GM23338 (cell line): ENCODE measurements at regions not wholly inside any gene's neighbourhood (a gene's known extent, or its start where the extent isn't known, plus 50 kb on each side); places are given as distances from the start of the nearest gene placed in this dataset.

Experiments used
- CREB1 ChIP-seq: fragments of 250-450 bp; sonication (Bioruptor Pico); IDR thresholded peaks from 2 replicates; pipeline ENCODE4 v1.5.0; 2020; ENCODE audit warnings: low read depth, mild to moderate bottlenecking, moderate library complexity
- EZH2 ChIP-seq: fragments of 200-600 bp; sonication (generic); IDR thresholded peaks from one replicate; pipeline ENCODE4 v1.8.0; 2017; ENCODE audit warnings: antibody characterized with exemption, mild to moderate bottlenecking, low read depth; ENCODE audit not compliant: unreplicated experiment
- EZH2phosphoT487 ChIP-seq: fragments of 200-600 bp; sonication (generic); IDR thresholded peaks from one replicate; pipeline ENCODE4 v1.8.1; 2018; ENCODE audit warnings: antibody characterized with exemption; ENCODE audit not compliant: unreplicated experiment
- JUNB ChIP-seq: IDR thresholded peaks from one replicate; pipeline ENCODE4 v1.6.1; 2016; ENCODE audit warnings: antibody characterized with exemption; ENCODE audit not compliant: unreplicated experiment
- POLR2AphosphoS5 ChIP-seq: IDR thresholded peaks from 2 replicates; pipeline ENCODE4 v1.6.1; 2016; ENCODE audit warnings: antibody characterized with exemption, low read depth
- TF ChIP-seq, protein P1 (sequence below), 2 experiments: fragments of 200-600 bp in 1 of 2; sonication (generic) in 1 of 2; conservative IDR thresholded peaks; 2 replicates each; pipeline versions ENCODE4 v1.5.1 to v1.6.1; 2016 to 2017; ENCODE audit warnings: antibody characterized with exemption in 2 of 2, low read depth in 2 of 2, mild to moderate bottlenecking in 2 of 2, moderate library complexity in 1 of 2
- TF ChIP-seq, protein P2 (sequence below): IDR thresholded peaks from one replicate; pipeline ENCODE4 v1.6.1; 2018; ENCODE audit warnings: antibody characterized with exemption; ENCODE audit not compliant: unreplicated experiment

DNA sequence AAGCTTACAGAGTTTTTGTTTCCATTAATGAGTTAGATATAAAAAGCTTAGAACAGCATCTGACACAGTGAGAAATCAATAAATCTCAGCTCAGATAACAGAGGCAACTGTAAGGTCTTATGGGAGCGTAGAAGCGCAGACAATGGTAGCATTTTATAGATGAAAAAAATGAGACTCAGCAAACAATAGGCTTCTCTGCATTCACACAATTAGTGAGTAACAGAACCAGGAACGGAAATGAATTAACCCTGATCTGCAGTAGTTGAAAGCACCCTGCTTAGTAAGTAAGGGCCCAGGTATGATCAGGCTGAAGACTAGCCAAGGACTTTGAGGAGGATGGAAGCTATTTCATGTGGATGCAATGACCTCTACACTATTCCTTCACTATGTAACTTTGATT lies 147.2 kb upstream of the EYA4 start:
- TF ChIP-seq, protein P1, sequence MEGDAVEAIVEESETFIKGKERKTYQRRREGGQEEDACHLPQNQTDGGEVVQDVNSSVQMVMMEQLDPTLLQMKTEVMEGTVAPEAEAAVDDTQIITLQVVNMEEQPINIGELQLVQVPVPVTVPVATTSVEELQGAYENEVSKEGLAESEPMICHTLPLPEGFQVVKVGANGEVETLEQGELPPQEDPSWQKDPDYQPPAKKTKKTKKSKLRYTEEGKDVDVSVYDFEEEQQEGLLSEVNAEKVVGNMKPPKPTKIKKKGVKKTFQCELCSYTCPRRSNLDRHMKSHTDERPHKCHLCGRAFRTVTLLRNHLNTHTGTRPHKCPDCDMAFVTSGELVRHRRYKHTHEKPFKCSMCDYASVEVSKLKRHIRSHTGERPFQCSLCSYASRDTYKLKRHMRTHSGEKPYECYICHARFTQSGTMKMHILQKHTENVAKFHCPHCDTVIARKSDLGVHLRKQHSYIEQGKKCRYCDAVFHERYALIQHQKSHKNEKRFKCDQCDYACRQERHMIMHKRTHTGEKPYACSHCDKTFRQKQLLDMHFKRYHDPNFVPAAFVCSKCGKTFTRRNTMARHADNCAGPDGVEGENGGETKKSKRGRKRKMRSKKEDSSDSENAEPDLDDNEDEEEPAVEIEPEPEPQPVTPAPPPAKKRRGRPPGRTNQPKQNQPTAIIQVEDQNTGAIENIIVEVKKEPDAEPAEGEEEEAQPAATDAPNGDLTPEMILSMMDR (conservative IDR thresholded peaks at IDR 0.05; ENCODE audit: low read depth in 2 of 2), result no peak
- TF ChIP-seq POLR2AphosphoS5 (no peak), EZH2 (no peak), CREB1 (CRISPR knock-in tag) (no peak), EZH2phosphoT487 (no peak), JUNB (no peak)
- TF ChIP-seq, protein P2, sequence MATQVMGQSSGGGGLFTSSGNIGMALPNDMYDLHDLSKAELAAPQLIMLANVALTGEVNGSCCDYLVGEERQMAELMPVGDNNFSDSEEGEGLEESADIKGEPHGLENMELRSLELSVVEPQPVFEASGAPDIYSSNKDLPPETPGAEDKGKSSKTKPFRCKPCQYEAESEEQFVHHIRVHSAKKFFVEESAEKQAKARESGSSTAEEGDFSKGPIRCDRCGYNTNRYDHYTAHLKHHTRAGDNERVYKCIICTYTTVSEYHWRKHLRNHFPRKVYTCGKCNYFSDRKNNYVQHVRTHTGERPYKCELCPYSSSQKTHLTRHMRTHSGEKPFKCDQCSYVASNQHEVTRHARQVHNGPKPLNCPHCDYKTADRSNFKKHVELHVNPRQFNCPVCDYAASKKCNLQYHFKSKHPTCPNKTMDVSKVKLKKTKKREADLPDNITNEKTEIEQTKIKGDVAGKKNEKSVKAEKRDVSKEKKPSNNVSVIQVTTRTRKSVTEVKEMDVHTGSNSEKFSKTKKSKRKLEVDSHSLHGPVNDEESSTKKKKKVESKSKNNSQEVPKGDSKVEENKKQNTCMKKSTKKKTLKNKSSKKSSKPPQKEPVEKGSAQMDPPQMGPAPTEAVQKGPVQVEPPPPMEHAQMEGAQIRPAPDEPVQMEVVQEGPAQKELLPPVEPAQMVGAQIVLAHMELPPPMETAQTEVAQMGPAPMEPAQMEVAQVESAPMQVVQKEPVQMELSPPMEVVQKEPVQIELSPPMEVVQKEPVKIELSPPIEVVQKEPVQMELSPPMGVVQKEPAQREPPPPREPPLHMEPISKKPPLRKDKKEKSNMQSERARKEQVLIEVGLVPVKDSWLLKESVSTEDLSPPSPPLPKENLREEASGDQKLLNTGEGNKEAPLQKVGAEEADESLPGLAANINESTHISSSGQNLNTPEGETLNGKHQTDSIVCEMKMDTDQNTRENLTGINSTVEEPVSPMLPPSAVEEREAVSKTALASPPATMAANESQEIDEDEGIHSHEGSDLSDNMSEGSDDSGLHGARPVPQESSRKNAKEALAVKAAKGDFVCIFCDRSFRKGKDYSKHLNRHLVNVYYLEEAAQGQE, result no peak
